ENCODE measurements at regions not wholly inside any gene's neighbourhood (a gene's known extent, or its start where the extent isn't known, plus 50 kb on each side); places are given as distances from the start of the nearest gene placed in this dataset.

- no peaks in the 10 kb centered on the region for H3K36me3 ChIP-seq (ENCODE audit: control insufficient read depth in 2 of 2, insufficient read depth in 2 of 2, low read length in 1 of 2)
- no peaks in the 10 kb centered on the region for H4K20me1 ChIP-seq (ENCODE audit: control insufficient read depth, insufficient read depth)
- H2AFZ ChIP-seq (ENCODE audit: control insufficient read depth, low read depth, low read length) = no peak overlapping the region
- in situ Hi-C loops (cut with MboI) (no loop called here), intact Hi-C loops (cut with micrococcal nuclease; ENCODE audit: unreplicated experiment) (no loop called here)
- no peak overlapping the region for H3K4me2 ChIP-seq (ENCODE audit: control insufficient read depth, insufficient read depth)
- H3K27me3 ChIP-seq (replicated peaks in 1 of 2; ENCODE audit: control insufficient read depth in 2 of 2, insufficient read depth in 2 of 2, low read length in 1 of 2) = no peaks in the 10 kb centered on the region
- H3K4me1 ChIP-seq (ENCODE audit: control insufficient read depth, insufficient read depth, low read length) = no peaks in the 10 kb centered on the region
- H3K9me3 ChIP-seq (replicated peaks; ENCODE audit: control insufficient read depth, insufficient read depth, low read length) = no peaks in the 10 kb centered on the region
- 30% methylated on average over 2 of the region's 2 CpGs for WGBS (ENCODE audit: insufficient coverage, insufficient replicate concordance, low lambda C conversion rate, missing lambda C conversion rate)
- FAIRE-seq (no peak), DNase-seq (ENCODE audit: low read depth, low spot score) (no peak), ATAC-seq (no peak)
- BruUV-seq (replicated peaks) = no TSS peak
- H3K4me3 ChIP-seq = no peak overlapping the region
- H3K79me2 ChIP-seq (ENCODE audit: control insufficient read depth, insufficient read depth, low read length) = no peaks in the 10 kb centered on the region
- TF ChIP-seq GABPA (IDR thresholded peaks at IDR 0.05; ENCODE audit: low read depth) (no peak), LARP7 (IDR thresholded peaks at IDR 0.05) (no peak), ESRRA (IDR thresholded peaks at IDR 0.05; ENCODE audit: low read length) (no peak), MEF2B (IDR thresholded peaks at IDR 0.05; ENCODE audit: partially characterized antibody, poor library complexity, severe bottlenecking) (no peak), NFXL1 (IDR thresholded peaks at IDR 0.05; ENCODE audit: borderline replicate concordance) (no peak), EED (IDR thresholded peaks at IDR 0.05; ENCODE audit: low read depth) (no peak), SIN3A (IDR thresholded peaks at IDR 0.05; ENCODE audit: low read depth, low read length) (no peak), SIX5 (IDR thresholded peaks at IDR 0.05; ENCODE audit: low read depth, low read length, severe bottlenecking) (no peak), RCOR1 (conservative IDR thresholded peaks at IDR 0.05; ENCODE audit: low read depth, low read length) (no peak), ZZZ3 (IDR thresholded peaks at IDR 0.05; ENCODE audit: control insufficient read depth, insufficient read length, low read depth) (no peak), TCF7 (IDR thresholded peaks at IDR 0.05; ENCODE audit: borderline replicate concordance) (no peak), USF2 (IDR thresholded peaks at IDR 0.05; ENCODE audit: borderline replicate concordance, low read depth, low read length) (no peak), ZBTB40 (IDR thresholded peaks at IDR 0.05; ENCODE audit: borderline replicate concordance) (no peak), CHD4 (IDR thresholded peaks at IDR 0.05) (no peak), YBX1 (IDR thresholded peaks at IDR 0.05) (no peak), MLLT1 (IDR thresholded peaks at IDR 0.05) (no peak), MYC (IDR thresholded peaks at IDR 0.05; ENCODE audit: insufficient read depth, insufficient read length, insufficient replicate concordance, low read length, severe bottlenecking) (no peak), EP300 (IDR thresholded peaks at IDR 0.05; ENCODE audit: borderline replicate concordance in 1 of 2, control insufficient read depth in 1 of 2, low read depth in 2 of 2, low read length in 2 of 2) (no peak), RELB (IDR thresholded peaks at IDR 0.05; ENCODE audit: low read depth) (no peak)
- SMC1A ChIA-PET (ENCODE audit: uncharacterized antibody, unreplicated experiment) = no interaction called here
- no peak overlapping the region for H3K9ac ChIP-seq (ENCODE audit: control insufficient read depth, insufficient read depth, low read length)
- POLR2A ChIA-PET = no interaction called here
- RAD21 ChIA-PET (ENCODE audit: unreplicated experiment) = no interaction called here
- no peak overlapping the region for H3K27ac ChIP-seq (ENCODE audit: control insufficient read depth, insufficient read depth)
- CTCF ChIA-PET = no interaction called here
These were observed 536.7 kb downstream of the SLITRK6 start for GRCh38 chr13:85262499-85262898.
